CD8-positive, alpha-beta memory T cell (primary cell): ENCODE measurements at regions not wholly inside any gene's neighbourhood (a gene's known extent, or its start where the extent isn't known, plus 50 kb on each side); places are given as distances from the start of the nearest gene placed in this dataset.
"Not testable (repeated sequence)": the region's sequence is repeated elsewhere in the genome, so short reads cannot be mapped to it uniquely, and the experiment has no call there.

Experiments used
- CTCF ChIA-PET: fragments of 350-600 bp; sonication (Branson Sonifier 250); formaldehyde crosslinking; loops from one replicate; lab custom pipeline; 2021; ENCODE audit warnings: antibody characterized with exemption; lab: Charles Lee
- POLR2A ChIA-PET: fragments of 350-600 bp; sonication (Branson Sonifier 250); formaldehyde crosslinking; loops from one replicate; lab custom pipeline; 2021; ENCODE audit warnings: antibody characterized with exemption; lab: Charles Lee
- DNase-seq, 5 donors: peaks; one replicate each; pipeline versions ENCODE4 v3.0.0 to v3.0.0-alpha.2; 2020 to 2022; ENCODE audit warnings: mixed read lengths in 1 of 5
- H3K27ac ChIP-seq: one replicate; pipeline ENCODE4 v1.7.0; 2013; ENCODE audit warnings: low read depth, mild to moderate bottlenecking, low read length, moderate library complexity
- H3K27me3 ChIP-seq: 2 replicates; pipeline ENCODE4 v1.7.0; 2013; ENCODE audit warnings: low read length, mild to moderate bottlenecking; ENCODE audit not compliant: insufficient read depth, poor library complexity, severe bottlenecking
- H3K36me3 ChIP-seq: 2 replicates; pipeline ENCODE4 v1.7.0; 2013; ENCODE audit warnings: mild to moderate bottlenecking, low read length, moderate library complexity; ENCODE audit not compliant: insufficient read depth
- H3K4me1 ChIP-seq: 2 replicates; pipeline ENCODE4 v1.7.0; 2013; ENCODE audit warnings: mild to moderate bottlenecking, low read length, moderate library complexity; ENCODE audit not compliant: insufficient read depth
- H3K4me3 ChIP-seq: 2 replicates; pipeline ENCODE4 v1.7.0; 2013; ENCODE audit warnings: mild to moderate bottlenecking, low read length
- H3K9me3 ChIP-seq: 2 replicates; pipeline ENCODE4 v1.7.0; 2013; ENCODE audit warnings: mild to moderate bottlenecking, low read length
- H3K27ac Mint-ChIP-seq, 8 donors: one replicate each; pipeline ENCODE4 v1.8.0; 2020 to 2021; ENCODE audit warnings: mixed read lengths in 8 of 8, mild to moderate bottlenecking in 6 of 8, inconsistent platforms in 3 of 8, moderate library complexity in 3 of 8
- H3K27me3 Mint-ChIP-seq, 2 donors: one replicate each; pipeline ENCODE4 v1.8.0; 2020 to 2021; ENCODE audit warnings: mixed read lengths in 2 of 2, mild to moderate bottlenecking in 1 of 2, moderate library complexity in 1 of 2
- H3K36me3 Mint-ChIP-seq, 3 donors: one replicate each; pipeline ENCODE4 v1.8.0; 2020 to 2021; ENCODE audit warnings: mixed read lengths in 3 of 3, inconsistent platforms in 1 of 3, mild to moderate bottlenecking in 1 of 3
- H3K4me1 Mint-ChIP-seq, 3 donors: one replicate each; pipeline ENCODE4 v1.8.0; 2020 to 2021; ENCODE audit warnings: mixed read lengths in 3 of 3, inconsistent platforms in 1 of 3, mild to moderate bottlenecking in 1 of 3
- H3K4me3 Mint-ChIP-seq, 7 donors: one replicate each; pipeline ENCODE4 v1.8.0; 2020 to 2021; ENCODE audit warnings: mixed read lengths in 7 of 7, mild to moderate bottlenecking in 6 of 7, moderate library complexity in 4 of 7, inconsistent platforms in 2 of 7
- H3K9me3 Mint-ChIP-seq, 5 donors: one replicate each; pipeline ENCODE4 v1.8.0; 2020 to 2022; ENCODE audit warnings: mixed read lengths in 5 of 5, mild to moderate bottlenecking in 3 of 5, moderate library complexity in 2 of 5, inconsistent platforms in 1 of 5

GRCh38 chr6:61134028-61134427 is 1152.0 kb downstream of the KHDRBS2 start:
- H3K27me3 ChIP-seq, result no peaks in the 10 kb centered on the region
- peaks cover 4 to 16% (median 14%) of the 10 kb centered on the region in 5 donors for H3K9me3 Mint-ChIP-seq
- H3K4me3 ChIP-seq, result no peak overlapping the region
- no peaks in the 10 kb centered on the region for H3K36me3 Mint-ChIP-seq
- no peaks in the 10 kb centered on the region for H3K27me3 Mint-ChIP-seq
- POLR2A ChIA-PET, result no interaction called here
- no peaks in the 10 kb centered on the region for H3K4me1 ChIP-seq
- no peaks in the 10 kb centered on the region for H3K9me3 ChIP-seq
- H3K4me3 Mint-ChIP-seq, result no peak overlapping the region
- no peak for DNase-seq
- no peak overlapping the region for H3K27ac ChIP-seq
- H3K27ac Mint-ChIP-seq, result no peak overlapping the region
- CTCF ChIA-PET, result no interaction called here
- H3K4me1 Mint-ChIP-seq, result no peaks in the 10 kb centered on the region
- H3K36me3 ChIP-seq, result no peaks in the 10 kb centered on the region

GRCh38 chr6:61114185-61114584 is 1171.8 kb downstream of the KHDRBS2 start:
- H3K27me3 ChIP-seq, H3K4me1 ChIP-seq, H3K27ac Mint-ChIP-seq, H3K4me1 Mint-ChIP-seq, H3K27ac ChIP-seq, H3K4me3 Mint-ChIP-seq, H3K36me3 Mint-ChIP-seq, H3K36me3 ChIP-seq, POLR2A ChIA-PET, H3K27me3 Mint-ChIP-seq, H3K9me3 ChIP-seq, CTCF ChIA-PET, H3K4me3 ChIP-seq, DNase-seq: not testable (repeated sequence)
- H3K9me3 Mint-ChIP-seq, result peaks cover 6 to 29% (median 11%) of the 10 kb centered on the region in 5 donors

- H3K27me3 Mint-ChIP-seq, H3K4me1 Mint-ChIP-seq, H3K36me3 Mint-ChIP-seq, H3K27me3 ChIP-seq, H3K4me3 Mint-ChIP-seq, H3K9me3 ChIP-seq, H3K4me1 ChIP-seq, CTCF ChIA-PET, H3K4me3 ChIP-seq, POLR2A ChIA-PET, H3K27ac Mint-ChIP-seq, H3K36me3 ChIP-seq, H3K27ac ChIP-seq: not testable (repeated sequence)
- peak in 1 of 5 donors; percentile 44 for DNase-seq
- H3K9me3 Mint-ChIP-seq, result peaks cover 4 to 28% (median 12%) of the 10 kb centered on the region in 5 donors
These were observed 1178.1 kb downstream of the KHDRBS2 start for GRCh38 chr6:61107914-61108313.

- DNase-seq, H3K27ac Mint-ChIP-seq, H3K4me3 ChIP-seq, H3K4me1 ChIP-seq, H3K4me1 Mint-ChIP-seq, POLR2A ChIA-PET, H3K27ac ChIP-seq, H3K27me3 ChIP-seq, H3K4me3 Mint-ChIP-seq, H3K36me3 ChIP-seq, CTCF ChIA-PET, H3K9me3 ChIP-seq, H3K27me3 Mint-ChIP-seq, H3K36me3 Mint-ChIP-seq: not testable (repeated sequence)
- H3K9me3 Mint-ChIP-seq, result peaks cover 1 to 24% (median 5%) of the 10 kb centered on the region in 5 donors
These were observed 1182.4 kb downstream of the KHDRBS2 start for GRCh38 chr6:61103660-61104059.

GRCh38 chr6:61100072-61100471 is 1186.0 kb downstream of the KHDRBS2 start:
- CTCF ChIA-PET, result no interaction called here
- POLR2A ChIA-PET, result no interaction called here

GRCh38 chr6:61099561-61099960 is 1186.5 kb downstream of the KHDRBS2 start:
- H3K36me3 Mint-ChIP-seq, H3K4me1 Mint-ChIP-seq, H3K27ac Mint-ChIP-seq, H3K27ac ChIP-seq, H3K27me3 ChIP-seq, H3K4me1 ChIP-seq, POLR2A ChIA-PET, H3K36me3 ChIP-seq, CTCF ChIA-PET, H3K27me3 Mint-ChIP-seq, DNase-seq, H3K9me3 ChIP-seq, H3K4me3 Mint-ChIP-seq, H3K4me3 ChIP-seq: not testable (repeated sequence)
- peaks cover 3 to 10% (median 8%) of the 10 kb centered on the region in 5 donors for H3K9me3 Mint-ChIP-seq

More at GRCh38 chr6:61100072-61100471, 1186.0 kb downstream of the KHDRBS2 start:
- Mint-ChIP-seq H3K27ac (no peak overlapping the region), H3K27me3 (no peaks in the 10 kb centered on the region), H3K4me1 (no peaks in the 10 kb centered on the region), H3K4me3 (no peak overlapping the region), H3K9me3 (peaks cover 3 to 15% (median 8%) of the 10 kb centered on the region in 5 donors), H3K36me3 (no peaks in the 10 kb centered on the region)
- no peaks in the 10 kb centered on the region for H3K36me3 ChIP-seq
- no peak for DNase-seq
- no peaks in the 10 kb centered on the region for H3K4me1 ChIP-seq
- H3K27ac ChIP-seq, result no peak overlapping the region
- no peaks in the 10 kb centered on the region for H3K9me3 ChIP-seq
- no peaks in the 10 kb centered on the region for H3K27me3 ChIP-seq
- H3K4me3 ChIP-seq, result no peak overlapping the region

- H3K4me1 ChIP-seq, CTCF ChIA-PET, H3K27ac ChIP-seq, DNase-seq, H3K27me3 Mint-ChIP-seq, H3K4me3 Mint-ChIP-seq, POLR2A ChIA-PET, H3K9me3 ChIP-seq, H3K4me3 ChIP-seq, H3K27me3 ChIP-seq, H3K4me1 Mint-ChIP-seq, H3K36me3 ChIP-seq, H3K36me3 Mint-ChIP-seq, H3K27ac Mint-ChIP-seq: not testable (repeated sequence)
- peaks cover 0 to 17% (median 0%) of the 10 kb centered on the region in 5 donors for H3K9me3 Mint-ChIP-seq
These were observed 1198.0 kb downstream of the KHDRBS2 start for GRCh38 chr6:61087986-61088385.

GRCh38 chr6:61044011-61044410 is 1242.0 kb downstream of the KHDRBS2 start:
- Mint-ChIP-seq H3K9me3 (peaks cover 3 to 18% (median 13%) of the 10 kb centered on the region in 5 donors), H3K4me3 (no peak overlapping the region), H3K27ac (no peak overlapping the region), H3K27me3 (peaks cover 0 to 3% of the 10 kb centered on the region in 2 donors), H3K36me3 (no peaks in the 10 kb centered on the region), H3K4me1 (no peaks in the 10 kb centered on the region)
- no peak for DNase-seq
- H3K4me1 ChIP-seq, result no peaks in the 10 kb centered on the region
- CTCF ChIA-PET, result no interaction called here
- H3K4me3 ChIP-seq, result no peak overlapping the region
- H3K27ac ChIP-seq, result no peak overlapping the region
- H3K9me3 ChIP-seq, result no peaks in the 10 kb centered on the region
- H3K36me3 ChIP-seq, result no peaks in the 10 kb centered on the region
- POLR2A ChIA-PET, result no interaction called here
- no peaks in the 10 kb centered on the region for H3K27me3 ChIP-seq
